Thyroid gland (tissue), 4 donors: ENCODE measurements at regions not wholly inside any gene's neighbourhood (a gene's known extent, or its start where the extent isn't known, plus 50 kb on each side); places are given as distances from the start of the nearest gene placed in this dataset.

Experiments used
- DNase-seq, 2 donors: peaks; one replicate each; pipeline ENCODE4 v3.0.0-alpha.2; 2019
- H3K27ac ChIP-seq, 3 donors: fragments of 200-600 bp; sonication (generic); 1 replicate in 2 of 3; 2 replicates in 1 of 3; pipeline ENCODE4 v1.5.1; 2016 to 2019; ENCODE audit warnings: mild to moderate bottlenecking in 1 of 3, moderate library complexity in 1 of 3
- H3K27me3 ChIP-seq: fragments of 200-600 bp; sonication (generic); one replicate; pipeline ENCODE4 v1.5.1; 2019
- H3K36me3 ChIP-seq, 2 donors: fragments of 200-600 bp; sonication (generic); one replicate each; pipeline ENCODE4 v1.5.1; 2016 to 2019
- H3K4me1 ChIP-seq, 2 donors: fragments of 200-600 bp; sonication (generic); one replicate each; pipeline ENCODE4 v1.5.1; 2017 to 2019
- H3K4me3 ChIP-seq, 3 donors: fragments of 200-600 bp; sonication (generic); replicated peaks in 1 of 3; 1 replicate in 2 of 3; 2 replicates in 1 of 3; pipeline ENCODE4 v1.5.1; 2016; ENCODE audit warnings: mild to moderate bottlenecking in 1 of 3
- H3K9me3 ChIP-seq: fragments of 200-600 bp; sonication (generic); one replicate; pipeline ENCODE4 v1.5.1; 2017
- POLR2A ChIP-seq, 2 donors: fragments of 450-650 bp; IDR thresholded peaks; one replicate each; pipeline ENCODE4 v1.6.1; 2017; ENCODE audit warnings: antibody characterized with exemption in 2 of 2, mild to moderate bottlenecking in 2 of 2, moderate library complexity in 1 of 2
- WGBS, 2 donors: methylation state at CpG; one replicate each; pipeline ENCODE4 v1.1.5; 2017; 5-methylcytosine and 5-hydroxymethylcytosine counted together
- intact Hi-C: fragments of 100-400 bp; cut with DNase I; formaldehyde crosslinking; loops from one replicate; pipeline ENCODE4 v1.15.1; 2023
- TF ChIP-seq, protein P1 (sequence below), 6 experiments: fragments of 200-600 bp in 3 of 6; fragments of 450-650 bp in 3 of 6; sonication (generic) in 3 of 6; IDR thresholded peaks; one replicate each; pipeline ENCODE4 v1.5.1; 2016 to 2019; ENCODE audit warnings: antibody characterized with exemption in 6 of 6, mild to moderate bottlenecking in 2 of 6, inconsistent platforms in 1 of 6, moderate library complexity in 1 of 6

GRCh38 chr10:37679465-37679864 is 177.9 kb downstream of the ZNF248 start:
- TF ChIP-seq, protein P1, sequence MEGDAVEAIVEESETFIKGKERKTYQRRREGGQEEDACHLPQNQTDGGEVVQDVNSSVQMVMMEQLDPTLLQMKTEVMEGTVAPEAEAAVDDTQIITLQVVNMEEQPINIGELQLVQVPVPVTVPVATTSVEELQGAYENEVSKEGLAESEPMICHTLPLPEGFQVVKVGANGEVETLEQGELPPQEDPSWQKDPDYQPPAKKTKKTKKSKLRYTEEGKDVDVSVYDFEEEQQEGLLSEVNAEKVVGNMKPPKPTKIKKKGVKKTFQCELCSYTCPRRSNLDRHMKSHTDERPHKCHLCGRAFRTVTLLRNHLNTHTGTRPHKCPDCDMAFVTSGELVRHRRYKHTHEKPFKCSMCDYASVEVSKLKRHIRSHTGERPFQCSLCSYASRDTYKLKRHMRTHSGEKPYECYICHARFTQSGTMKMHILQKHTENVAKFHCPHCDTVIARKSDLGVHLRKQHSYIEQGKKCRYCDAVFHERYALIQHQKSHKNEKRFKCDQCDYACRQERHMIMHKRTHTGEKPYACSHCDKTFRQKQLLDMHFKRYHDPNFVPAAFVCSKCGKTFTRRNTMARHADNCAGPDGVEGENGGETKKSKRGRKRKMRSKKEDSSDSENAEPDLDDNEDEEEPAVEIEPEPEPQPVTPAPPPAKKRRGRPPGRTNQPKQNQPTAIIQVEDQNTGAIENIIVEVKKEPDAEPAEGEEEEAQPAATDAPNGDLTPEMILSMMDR (IDR thresholded peaks at IDR 0.05): no peak
- no peak for TF ChIP-seq POLR2A (IDR thresholded peaks at IDR 0.05)
- H3K36me3 ChIP-seq: no peaks in the 10 kb centered on the region
- H3K27me3 ChIP-seq: no peaks in the 10 kb centered on the region
- 87 to 92% methylated on average over 8 of the region's 8 CpGs for WGBS, 2 donors
- no peak overlapping the region for H3K27ac ChIP-seq
- intact Hi-C loops: no loop called here
- no peak for DNase-seq
- H3K9me3 ChIP-seq: no peaks in the 10 kb centered on the region
- H3K4me1 ChIP-seq: no peaks in the 10 kb centered on the region
- no peak overlapping the region for H3K4me3 ChIP-seq

GRCh38 chr10:37675449-37675848 is 182.0 kb downstream of the ZNF248 start:
- 75 to 79% methylated on average over 4 of the region's 4 CpGs for WGBS, 2 donors
- Histone ChIP-seq H3K4me1 (no peaks in the 10 kb centered on the region), H3K36me3 (no peaks in the 10 kb centered on the region), H3K4me3 (no peak overlapping the region), H3K27ac (no peak overlapping the region), H3K27me3 (no peaks in the 10 kb centered on the region), H3K9me3 (no peaks in the 10 kb centered on the region)
- no peak for DNase-seq
- intact Hi-C loops: no loop called here
- no peak for TF ChIP-seq POLR2A (IDR thresholded peaks at IDR 0.05)
- TF ChIP-seq, protein P1 (IDR thresholded peaks at IDR 0.05): no peak

DNA sequence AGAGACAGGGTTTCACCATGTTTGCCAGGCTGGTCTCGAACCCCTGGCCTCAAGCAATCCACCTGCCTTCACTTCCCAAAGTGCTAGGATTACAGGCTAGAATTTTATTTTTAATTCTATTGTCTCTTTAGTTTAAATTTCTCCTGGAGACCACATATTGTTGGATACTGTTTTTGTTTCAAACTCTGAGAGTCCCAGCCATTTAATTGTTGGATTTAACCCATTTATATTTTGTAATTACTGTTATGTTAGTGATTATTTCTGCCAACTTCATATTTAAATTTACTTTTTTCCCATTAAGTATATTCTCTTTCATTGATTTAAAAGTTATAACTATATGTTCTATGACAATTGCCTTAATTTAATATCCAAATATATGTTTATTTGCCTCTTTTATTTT is 185.6 kb downstream of the ZNF248 start:
- Histone ChIP-seq H3K36me3 (no peaks in the 10 kb centered on the region), H3K4me1 (no peaks in the 10 kb centered on the region), H3K27me3 (no peaks in the 10 kb centered on the region), H3K9me3 (no peaks in the 10 kb centered on the region), H3K27ac (no peak overlapping the region), H3K4me3 (no peak overlapping the region)
- no peak for DNase-seq
- TF ChIP-seq, protein P1 (IDR thresholded peaks at IDR 0.05): no peak
- no peak for TF ChIP-seq POLR2A (IDR thresholded peaks at IDR 0.05)
- intact Hi-C loops: no loop called here
- WGBS, 2 donors: 21 to 23% methylated on average over 1 of the region's 1 CpG

DNA sequence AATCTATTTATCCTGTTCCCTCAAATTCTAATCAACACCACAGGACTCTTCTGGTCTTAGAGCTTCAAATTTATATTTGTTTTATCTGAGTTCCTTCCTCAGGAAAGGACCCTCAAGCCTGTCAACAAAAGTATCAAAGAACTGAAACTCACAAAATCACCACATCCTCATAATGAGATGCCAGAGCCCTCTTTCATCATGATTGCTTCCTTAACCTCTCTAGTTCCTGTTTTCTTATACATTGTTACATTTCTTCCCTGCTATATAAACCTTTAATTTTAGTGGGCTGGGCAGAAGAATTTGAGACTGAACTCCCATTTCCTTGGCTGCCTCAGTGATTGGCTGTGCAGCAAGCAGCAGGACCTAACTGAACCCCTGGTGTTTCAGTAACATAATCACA is 189.7 kb downstream of the ZNF248 start:
- Histone ChIP-seq H3K9me3 (no peaks in the 10 kb centered on the region), H3K27me3 (no peaks in the 10 kb centered on the region), H3K27ac (no peak overlapping the region), H3K4me3 (no peak overlapping the region), H3K4me1 (no peaks in the 10 kb centered on the region), H3K36me3 (no peaks in the 10 kb centered on the region)
- intact Hi-C loops: no loop called here
- DNase-seq: no peak
- TF ChIP-seq, protein P1 (IDR thresholded peaks at IDR 0.05): no peak
- no peak for TF ChIP-seq POLR2A (IDR thresholded peaks at IDR 0.05)

DNA sequence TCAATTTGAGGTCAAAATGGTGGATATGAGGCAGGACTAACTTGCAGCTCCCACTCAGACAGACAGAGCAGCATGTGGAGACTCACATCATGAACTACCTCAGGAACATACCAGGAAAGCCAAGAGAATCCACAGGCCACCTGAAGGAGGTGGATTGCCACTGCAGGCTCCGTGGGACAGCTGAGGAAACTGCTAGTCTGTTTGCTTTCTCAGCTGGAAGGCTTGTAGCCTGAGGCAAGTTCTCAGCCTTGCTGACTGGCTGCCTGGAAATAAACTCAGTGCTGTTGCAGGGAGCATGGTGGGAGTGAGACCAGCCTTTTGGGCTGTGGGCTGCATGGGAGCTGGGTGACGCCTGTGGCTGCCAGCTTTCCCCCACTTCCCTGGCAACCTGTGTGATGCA is 202.9 kb downstream of the ZNF248 start:
- no peaks in the 10 kb centered on the region for H3K9me3 ChIP-seq
- no peak overlapping the region for H3K4me3 ChIP-seq
- WGBS, 2 donors: 69 to 73% methylated on average over 2 of the region's 2 CpGs
- intact Hi-C loops: no loop called here
- H3K27me3 ChIP-seq: no peaks in the 10 kb centered on the region
- no peaks in the 10 kb centered on the region for H3K4me1 ChIP-seq
- no peak overlapping the region for H3K27ac ChIP-seq
- DNase-seq: no peak
- no peak for TF ChIP-seq POLR2A (IDR thresholded peaks at IDR 0.05)
- TF ChIP-seq, protein P1 (IDR thresholded peaks at IDR 0.05): no peak
- H3K36me3 ChIP-seq: no peaks in the 10 kb centered on the region
